ENCODE measurements at regions not wholly inside any gene's neighbourhood (a gene's known extent, or its start where the extent isn't known, plus 50 kb on each side); places are given as distances from the start of the nearest gene placed in this dataset.

DNA sequence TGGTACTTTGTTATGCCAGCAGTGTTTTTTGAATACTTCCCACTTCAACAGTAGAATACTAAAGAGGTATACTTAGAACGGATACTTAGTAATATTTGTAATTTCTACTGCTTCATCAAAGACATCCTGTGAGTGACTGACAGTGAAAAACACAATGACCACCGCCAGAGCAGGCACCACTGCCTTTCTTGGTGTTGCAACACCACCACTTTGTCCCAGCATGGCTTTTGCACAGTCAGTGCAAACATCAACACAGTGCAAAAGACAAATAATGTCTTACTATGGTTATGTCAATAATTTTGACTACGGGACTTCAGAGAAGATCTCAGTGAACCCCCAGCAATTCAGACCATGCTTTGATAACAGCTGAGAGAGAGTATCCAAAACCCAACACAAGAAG is 220.5 kb downstream of the RBM26 start:
- TF ChIP-seq, protein P1, sequence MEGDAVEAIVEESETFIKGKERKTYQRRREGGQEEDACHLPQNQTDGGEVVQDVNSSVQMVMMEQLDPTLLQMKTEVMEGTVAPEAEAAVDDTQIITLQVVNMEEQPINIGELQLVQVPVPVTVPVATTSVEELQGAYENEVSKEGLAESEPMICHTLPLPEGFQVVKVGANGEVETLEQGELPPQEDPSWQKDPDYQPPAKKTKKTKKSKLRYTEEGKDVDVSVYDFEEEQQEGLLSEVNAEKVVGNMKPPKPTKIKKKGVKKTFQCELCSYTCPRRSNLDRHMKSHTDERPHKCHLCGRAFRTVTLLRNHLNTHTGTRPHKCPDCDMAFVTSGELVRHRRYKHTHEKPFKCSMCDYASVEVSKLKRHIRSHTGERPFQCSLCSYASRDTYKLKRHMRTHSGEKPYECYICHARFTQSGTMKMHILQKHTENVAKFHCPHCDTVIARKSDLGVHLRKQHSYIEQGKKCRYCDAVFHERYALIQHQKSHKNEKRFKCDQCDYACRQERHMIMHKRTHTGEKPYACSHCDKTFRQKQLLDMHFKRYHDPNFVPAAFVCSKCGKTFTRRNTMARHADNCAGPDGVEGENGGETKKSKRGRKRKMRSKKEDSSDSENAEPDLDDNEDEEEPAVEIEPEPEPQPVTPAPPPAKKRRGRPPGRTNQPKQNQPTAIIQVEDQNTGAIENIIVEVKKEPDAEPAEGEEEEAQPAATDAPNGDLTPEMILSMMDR (IDR thresholded peaks at IDR 0.05), result no peak
- no peak for TF ChIP-seq POLR2A (IDR thresholded peaks at IDR 0.05)
